NCI-H2029 treated with DMSO at 0.1 percent for 48 hours (cell line): ENCODE measurements at regions not wholly inside any gene's neighbourhood (a gene's known extent, or its start where the extent isn't known, plus 50 kb on each side); places are given as distances from the start of the nearest gene placed in this dataset.

Source experiments
- DNase-seq: peaks from one replicate; lab custom pipeline; 2025; lab: John Stamatoyannopoulos, UW

DNA sequence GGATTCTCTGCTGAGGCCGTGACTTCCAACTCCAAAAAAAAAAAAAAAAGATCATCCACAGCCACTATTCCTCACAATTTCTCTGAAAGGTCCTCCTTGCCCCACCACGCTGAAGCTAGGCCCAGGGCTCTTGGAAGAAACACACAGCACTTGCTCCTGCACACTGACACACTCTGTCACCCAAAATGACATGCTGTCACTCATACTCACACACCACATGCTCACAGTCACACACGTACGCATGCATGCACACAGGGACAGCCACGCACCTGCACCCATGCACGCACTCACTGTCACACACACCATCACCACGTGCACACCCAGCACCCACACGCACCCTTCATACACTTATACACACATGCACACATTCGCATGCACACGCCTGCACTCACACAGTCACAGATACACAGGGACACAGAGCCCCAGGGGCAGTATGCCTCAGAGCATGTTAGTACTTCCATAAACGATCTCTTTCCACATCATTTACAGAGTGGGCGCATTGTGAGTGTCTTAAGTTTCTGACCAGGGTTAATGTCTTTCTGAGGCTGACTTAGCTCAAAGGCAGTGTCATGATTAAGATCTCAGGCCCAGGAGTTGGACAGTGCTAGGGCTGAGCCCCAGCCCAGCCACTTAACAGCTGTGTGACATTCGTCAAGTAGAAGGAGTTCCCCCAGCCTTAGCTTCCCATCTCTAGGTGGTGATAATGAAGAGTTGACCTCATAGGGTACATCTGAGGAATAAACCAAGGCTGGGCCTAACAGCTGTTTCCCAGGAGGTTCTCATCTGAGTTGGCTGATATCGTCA is 93.4 kb downstream of the GLI2 start:
- no peak for DNase-seq

DNA sequence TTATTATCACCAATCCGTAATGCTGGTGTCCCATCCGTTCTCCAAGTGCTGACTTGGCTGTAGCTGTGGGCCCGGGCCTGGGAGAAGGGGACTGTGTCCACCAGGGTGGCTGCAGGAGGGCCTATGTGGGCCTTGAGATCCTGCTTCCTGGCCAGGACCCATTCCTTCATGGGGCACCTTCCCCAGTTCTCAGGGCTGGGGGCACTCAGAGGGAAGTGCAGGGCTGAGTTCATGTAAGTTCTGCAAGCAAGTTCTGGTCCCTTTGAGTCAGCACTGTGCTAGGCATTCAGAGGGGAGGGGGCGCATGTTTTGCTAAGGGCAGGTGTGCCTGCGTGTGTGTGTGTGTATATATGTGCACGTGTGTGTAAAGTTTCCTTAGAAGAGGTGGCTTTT is 94.0 kb downstream of the GLI2 start:
- DNase-seq = no peak

DNA sequence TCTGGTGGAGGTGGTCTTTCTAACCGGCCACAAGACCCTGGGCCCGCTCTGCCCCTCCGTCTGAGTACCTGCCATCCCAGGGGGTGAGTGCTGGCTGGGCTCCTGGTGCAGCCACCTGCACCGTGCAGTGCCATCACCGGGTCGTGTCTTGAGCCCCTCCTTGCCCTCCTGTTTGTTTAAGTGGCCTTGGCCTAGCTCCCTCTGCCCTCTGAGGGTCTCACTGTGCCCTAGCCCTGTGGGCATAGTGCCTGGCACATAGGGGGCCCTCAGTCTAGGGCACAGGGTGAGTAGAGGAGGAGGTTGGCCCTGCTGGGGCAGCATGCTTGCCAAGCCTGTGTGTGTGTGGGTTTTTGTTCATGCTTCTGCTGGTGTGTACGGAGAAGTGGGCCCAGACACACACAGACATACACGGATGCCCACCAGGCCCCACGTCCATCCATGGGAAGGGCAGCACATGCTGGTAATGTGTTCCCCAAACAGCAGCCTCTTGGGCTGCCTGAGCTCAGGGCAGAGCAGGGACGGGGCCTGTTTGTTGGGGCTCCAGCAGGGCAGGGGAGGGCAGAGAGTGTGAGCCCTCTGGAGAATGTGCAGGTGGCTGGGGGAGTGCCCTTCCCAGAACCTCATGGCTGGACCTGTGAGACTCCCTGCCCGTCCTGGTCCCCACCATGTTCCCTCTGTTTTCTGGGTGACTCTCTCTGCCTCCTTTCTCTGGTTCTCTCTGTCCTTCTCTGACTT is 94.6 kb downstream of the GLI2 start:
- DNase-seq = no peak

DNA sequence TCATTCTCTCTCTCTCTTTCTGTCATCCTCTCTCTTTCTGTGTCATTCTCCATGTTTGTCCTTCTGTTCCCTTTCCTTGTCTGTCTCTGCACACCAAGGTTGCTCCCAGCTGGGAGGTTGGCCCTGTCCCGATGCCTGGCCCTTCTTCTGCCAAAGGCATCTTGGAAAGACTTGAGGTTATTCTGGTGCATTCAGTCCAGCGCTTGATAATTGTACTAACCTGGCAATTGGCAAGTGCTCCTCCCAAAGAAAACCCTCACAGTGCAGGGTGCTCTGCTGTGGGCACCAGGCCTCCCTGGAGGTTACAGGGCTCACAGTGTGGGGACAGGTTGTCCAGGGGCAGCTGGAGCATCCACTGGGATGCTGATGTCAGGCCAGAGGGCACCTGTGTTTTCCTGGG is 95.4 kb downstream of the GLI2 start:
- no peak for DNase-seq

DNA sequence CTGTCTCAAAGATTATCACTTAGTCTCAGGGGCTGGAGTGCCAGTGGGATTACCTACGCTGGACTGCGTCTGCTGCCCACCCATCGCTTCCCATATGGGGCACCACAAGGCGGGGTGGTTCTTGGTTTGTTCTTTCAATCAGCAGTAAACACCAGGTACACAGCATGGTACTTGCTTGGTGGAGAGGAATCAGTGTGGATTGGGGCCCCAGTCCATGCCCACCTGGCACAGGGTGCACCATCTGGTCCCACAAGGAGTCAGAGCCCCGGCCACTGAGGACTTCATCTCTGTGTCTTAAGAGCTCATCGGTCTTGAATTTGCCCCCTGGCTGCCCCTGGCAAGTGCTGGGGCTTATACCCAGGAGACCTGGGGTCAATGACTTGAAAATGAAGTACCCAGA is 96.2 kb downstream of the GLI2 start:
- DNase-seq = no peak

DNA sequence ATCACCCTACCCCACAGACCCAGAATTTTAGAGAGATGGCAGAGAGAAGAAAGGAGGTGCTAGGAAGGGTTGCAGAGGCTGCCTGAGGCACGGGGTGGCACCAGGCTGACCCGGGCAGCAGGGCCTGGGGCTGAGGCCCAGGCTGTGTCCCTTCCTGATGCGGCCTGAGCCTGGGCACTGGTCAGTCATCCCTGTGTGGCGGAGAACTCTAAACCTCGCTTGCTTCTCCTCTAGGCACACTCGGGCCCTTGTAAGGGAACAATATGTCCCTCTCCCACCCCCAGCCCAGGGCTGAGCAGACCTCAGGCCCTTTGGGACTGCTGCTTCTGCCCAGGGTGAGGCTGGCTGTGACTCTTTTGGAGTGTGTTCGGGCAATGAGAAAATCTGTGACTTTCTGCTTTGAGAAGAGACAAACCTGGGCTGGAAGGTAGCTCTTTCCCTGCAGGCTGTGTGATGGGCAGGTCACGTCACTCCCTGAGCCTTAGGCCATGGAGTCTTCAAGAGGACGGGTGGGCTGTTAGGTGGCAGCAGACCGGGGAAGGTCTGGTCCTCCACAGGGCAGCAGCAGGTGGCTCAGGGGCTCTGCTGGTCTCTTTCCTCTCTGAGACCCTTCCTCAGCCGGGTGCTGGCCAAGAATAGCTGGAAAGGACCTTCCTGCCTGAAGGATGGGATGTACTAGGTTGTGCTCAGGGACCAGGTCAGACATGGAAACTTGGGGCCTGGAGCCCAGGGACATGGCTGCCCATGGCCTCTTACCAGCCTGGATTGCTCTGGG is 96.8 kb downstream of the GLI2 start:
- DNase-seq = no peak

DNA sequence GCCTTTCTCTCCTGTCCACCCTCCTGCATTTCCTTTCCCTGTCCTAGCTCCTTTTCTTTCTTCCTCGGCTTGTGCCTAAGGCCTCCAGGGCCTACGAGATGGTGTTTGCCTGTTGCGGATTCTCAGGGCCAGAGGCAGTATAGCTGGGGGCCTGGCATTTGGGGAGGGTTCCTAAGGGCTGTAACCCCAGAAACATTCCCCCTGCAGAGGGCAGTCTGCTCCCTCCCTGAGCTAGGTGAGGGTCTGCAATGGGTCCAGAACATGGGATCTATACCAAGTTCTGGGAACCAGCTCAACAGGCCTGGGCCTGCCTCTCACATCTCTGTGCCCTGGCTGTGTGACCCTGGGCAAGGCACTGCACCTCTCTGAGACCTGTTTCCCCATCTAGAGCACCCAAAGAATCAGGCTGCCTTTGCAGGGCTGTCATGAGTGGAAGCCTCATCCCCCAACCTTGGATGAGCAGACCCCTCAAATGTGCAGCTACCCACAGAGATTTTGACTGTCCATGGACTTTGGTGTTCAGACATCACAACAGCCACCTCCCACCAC is 97.5 kb downstream of the GLI2 start:
- DNase-seq = no peak

DNA sequence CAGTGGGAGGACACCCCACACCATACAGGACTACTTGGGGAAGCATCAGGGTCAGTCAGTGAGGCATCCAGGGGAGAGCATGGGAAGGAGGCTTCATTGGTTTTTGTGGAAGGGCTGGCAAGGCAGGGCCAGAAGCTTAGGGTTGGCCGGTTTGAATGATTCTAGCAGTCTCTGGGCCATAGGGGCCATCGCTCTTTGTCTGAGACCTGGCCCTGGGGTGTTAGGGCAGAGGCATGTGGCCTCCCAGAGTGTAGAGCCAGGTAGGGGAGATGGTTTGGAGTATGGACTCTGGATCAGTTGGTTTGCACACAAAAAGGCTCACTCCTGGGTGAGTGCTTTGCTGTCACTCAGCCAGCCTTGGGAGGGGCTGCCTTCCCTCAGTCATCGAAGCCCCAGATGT is 98.5 kb downstream of the GLI2 start:
- no peak for DNase-seq

DNA sequence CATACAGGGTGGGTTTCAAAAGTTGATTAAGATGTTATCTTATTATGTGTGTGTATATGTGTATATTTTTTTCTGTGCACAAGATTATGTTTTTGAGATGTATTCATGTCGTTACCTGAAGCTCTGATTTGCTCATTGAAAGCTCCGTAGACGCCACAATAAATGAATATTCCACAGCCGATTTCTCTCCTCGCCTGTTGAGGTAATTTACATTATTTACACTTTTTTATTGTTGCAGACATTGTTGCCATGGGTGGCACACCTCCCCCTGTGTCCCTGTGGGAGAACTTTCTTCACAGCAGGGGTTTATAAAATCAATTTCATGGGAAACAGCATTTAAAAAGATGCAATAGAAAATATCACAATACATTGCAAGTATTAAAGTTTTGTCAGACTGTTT is 100.6 kb downstream of the GLI2 start:
- no peak for DNase-seq

DNA sequence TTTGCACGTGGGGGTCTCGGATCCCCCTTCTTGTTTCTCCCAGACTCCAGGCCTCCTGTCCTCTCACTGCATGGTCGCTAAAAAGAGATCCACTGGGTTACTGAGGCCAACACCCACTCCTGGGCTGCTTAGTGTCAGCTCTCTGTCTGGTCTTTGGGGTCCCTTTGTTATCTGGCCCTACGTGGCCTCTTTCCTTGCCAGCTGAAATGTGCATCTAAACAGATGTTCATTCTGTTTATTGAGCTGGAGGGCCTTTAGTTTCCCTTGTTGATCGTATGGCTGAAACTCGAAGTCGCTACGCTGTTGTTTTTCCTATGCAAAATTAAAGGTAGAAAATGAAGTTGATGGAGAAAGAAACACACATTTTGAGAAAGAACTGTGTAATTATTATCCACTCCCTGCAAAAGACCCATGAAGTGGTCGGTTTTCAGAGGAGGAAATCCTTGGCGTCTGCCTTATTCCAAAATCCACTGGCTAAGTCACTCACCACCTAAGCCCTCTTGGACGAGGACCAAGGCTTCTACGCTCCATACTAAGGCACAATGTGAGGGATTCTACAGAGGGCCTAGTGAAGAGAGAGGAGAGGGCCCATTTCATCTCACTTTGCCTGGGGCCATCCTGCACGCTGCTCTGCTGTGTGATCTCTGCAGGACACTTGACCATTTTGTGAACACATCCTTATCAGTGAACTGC is 105.3 kb downstream of the GLI2 start:
- no peak for DNase-seq

DNA sequence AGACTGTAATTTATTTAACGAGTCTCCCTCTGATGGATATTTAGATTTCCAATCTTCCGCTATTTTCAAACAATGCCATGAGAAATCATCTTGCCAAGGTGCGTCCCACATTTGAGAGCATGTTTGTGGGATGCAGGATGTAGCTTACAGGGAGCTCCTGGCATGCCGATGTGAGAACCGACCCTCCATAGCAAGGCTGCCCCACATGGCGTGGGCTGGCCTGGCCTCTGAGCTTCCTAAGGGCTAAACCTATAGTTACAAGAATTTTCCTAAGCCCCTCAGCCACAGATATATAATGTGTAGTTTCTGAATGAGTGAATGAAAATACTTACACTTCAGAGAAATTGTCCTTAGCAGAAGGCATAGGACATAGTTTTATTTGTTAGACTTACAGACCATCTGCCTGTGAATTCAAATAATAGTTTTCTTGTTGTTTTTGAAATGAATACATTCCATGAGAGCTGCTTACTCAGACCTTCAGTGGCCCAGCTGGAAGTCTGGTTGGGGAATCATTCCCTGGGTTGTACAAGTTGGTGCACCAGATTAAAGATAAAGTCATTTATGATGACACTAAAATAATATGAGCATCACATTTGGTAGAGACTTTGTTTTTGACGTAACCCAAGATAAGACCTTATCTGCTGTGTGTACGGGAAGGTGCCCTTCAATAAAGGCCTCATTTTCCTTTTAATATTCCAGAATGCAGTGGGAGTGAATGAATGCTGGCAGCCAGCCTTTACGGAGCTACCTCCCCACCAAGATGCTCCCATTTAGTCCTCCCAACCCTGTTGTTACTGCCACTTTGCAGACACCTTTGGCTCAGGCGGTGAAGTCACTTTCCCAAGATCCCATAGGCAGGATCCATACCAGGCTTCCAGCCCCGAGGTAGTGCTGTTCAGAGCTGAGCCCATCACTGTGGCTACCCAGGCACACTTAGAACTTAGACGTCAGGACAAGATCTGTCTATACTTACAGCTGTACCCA is 107.1 kb downstream of the GLI2 start:
- no peak for DNase-seq

DNA sequence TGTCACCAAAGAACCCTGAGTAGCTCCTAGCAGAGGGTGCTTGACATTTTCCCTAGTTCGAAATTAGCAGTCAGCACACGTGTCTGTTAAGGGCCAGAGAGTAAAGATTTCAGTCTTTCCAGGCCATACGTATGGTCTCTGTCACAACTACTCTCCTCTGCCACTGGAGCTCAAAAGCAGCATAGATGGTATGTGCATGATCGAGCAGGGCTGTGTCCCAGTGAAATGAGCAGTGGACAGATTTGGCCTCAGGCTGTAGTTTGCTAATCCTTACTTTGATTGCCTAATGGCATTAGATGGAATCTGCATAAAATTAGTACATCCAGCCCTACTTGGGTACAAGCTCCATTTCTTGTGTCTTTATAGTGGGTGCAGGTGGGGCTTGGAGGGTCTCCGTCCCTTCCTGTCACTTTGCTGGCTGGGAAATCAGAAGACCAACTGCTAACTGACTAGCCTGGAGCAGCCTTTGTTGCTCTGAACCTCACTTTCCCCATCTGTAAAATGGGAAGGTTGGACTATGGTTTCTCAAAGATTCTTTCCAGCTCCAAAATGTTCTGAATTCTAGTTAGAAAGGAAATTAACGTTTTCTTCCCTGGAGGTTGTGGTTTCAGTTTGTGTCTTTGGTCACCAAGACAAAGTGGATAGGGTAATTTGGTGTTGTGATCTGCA is 108.5 kb downstream of the GLI2 start:
- no peak for DNase-seq

DNA sequence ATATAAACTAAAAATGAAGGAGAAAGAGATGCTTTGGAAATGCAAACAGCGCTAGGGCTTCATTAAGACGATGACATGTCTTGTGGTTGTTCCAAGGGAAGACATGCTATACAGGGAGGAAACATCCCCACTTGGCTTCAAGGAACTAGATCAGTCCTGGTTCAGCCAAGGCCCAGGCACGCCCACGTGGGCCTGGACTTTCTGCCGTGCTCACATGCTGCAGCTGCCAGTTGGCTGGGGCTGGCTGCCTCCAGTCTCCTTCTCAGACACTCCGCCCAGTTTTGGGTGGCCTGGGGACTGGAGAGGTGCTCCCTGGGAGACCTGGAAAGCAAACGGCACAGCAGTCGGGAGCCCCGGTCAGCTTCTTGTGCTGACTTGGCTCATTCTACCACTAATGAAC is 109.6 kb downstream of the GLI2 start:
- DNase-seq = no peak

DNA sequence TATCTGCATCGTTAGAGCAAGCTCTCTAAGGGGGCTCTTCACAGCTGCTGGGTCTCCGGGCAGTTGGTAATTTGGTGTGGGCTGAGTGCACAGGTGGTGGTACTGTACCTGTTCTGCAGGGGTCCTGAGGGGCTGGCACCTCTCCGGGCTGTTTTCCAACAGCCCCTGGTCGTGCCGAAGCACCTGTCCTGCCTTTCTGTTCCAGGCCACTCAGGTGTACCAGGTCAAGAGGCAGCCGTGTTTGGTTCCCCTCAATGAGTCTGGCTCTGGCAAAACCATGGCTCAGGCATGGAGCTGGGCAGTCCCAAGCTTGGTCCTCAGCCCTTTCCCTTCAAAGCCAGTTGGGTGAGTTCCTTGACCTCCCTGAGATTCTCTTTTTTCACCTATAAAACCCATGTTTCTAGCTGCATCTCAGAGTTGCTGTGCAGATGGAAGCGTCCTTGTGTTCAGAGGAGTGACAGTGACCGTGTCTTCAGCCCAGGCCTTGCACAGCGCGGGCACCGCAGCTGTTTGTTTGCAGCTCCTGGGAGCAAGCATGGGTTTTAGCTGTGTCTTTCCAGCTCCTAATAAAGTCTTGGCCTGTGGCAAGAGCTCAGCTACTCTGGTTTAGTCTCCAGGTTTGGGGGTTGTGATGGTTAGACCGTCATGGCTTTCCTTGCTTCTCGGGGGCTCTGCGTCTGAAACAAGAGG is 110.9 kb downstream of the GLI2 start:
- DNase-seq = no peak

DNA sequence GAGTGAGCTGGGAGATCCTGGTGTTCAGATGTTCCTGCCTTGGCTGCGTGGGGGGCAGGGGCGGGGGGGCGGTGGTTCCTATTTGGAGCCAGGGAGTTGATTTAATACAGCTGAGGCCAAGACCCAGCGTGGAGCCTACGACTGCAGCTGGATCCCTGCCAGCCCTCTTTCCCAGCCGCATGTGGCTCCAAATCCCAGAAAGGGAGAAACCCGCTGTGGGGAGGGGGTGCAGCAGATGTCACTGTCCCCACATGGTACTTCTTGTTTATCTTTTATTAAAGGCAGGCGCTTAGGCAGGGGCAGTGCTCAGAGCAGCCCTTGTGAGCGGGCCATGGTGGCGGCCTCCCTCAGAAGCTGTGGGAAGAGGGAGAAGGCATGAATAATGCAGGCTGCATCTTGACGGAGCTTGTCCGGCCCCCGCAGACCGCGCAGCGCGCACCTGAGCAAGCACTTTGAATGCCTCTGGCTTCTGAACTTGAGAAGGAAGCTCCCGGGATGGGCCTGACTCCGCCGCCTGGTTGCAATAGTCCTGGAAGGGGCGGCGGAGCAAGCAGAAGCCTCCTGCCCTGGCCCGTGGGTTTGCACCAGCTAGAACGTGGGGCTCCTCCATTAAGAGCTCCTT is 112.1 kb downstream of the GLI2 start:
- DNase-seq = no peak

DNA sequence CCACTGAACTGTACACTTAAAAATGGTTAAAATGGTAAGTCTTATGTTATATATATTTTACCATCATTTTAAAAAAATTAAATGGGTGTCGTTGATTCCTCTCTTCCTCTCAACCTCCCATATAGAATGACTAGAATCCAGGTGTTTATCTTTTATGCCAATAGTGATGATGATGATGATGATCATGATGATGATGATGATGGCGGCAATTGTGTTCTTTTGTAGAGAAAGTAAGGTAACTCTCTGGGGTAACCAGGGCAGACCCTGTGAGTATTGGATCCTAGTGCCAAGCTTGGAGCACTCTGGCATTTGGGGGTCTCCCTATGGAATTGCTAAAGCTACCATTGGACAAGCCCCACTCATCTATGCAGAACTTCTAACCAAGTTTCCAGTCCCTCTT is 113.6 kb downstream of the GLI2 start:
- DNase-seq = no peak

DNA sequence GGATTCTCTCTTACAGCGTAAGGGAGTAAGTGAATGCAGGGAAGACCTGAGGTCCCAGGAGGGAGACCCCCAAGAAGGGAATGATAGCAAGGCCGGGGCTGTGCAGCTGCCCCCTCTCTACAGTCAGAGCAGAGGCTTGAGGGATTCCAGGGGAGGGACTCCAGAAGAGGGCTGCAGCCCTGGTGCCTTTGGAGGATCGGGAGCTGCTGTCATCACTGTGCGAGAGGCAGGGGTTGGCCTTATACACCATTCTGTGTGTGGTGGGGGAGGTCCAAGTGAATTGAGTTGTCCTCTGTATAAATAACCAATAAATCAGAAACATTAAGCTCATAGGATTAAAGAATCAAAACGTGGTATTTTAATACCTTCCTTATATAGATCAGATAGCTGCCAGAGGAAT is 114.9 kb downstream of the GLI2 start:
- no peak for DNase-seq

DNA sequence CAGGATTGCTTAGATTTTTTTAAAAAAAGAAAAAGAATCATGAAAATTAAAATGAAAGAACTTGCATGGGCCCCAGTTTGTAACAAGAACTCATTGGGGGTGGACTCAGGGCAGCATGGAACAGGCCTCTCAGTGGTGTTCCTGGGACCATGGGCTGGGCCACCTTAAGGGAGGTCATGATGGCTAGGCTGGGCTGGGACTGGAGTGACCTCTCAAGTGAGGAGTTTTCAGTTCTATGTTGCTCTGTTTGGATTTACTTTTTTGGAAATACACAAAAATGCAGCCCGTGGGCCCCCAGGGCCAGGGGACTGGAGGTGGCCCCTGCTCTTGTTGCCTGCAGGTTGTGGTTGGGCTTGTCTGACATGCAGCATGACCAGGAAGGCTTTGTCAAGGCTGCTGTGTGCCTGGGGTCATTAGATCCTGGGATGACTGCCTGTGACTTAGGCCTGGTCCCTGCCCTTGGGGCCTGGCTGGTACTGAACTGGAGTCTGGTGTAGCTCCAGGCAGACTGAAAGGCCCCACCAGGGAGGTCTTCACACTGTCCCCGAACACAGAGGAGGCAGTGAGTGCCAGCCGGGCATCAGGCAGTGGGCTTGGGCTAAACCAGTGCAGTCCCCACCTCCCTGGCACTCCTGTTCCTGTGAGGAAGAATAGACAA is 115.6 kb downstream of the GLI2 start:
- DNase-seq = no peak
